ENCODE measurements at regions not wholly inside any gene's neighbourhood (a gene's known extent, or its start where the extent isn't known, plus 50 kb on each side); places are given as distances from the start of the nearest gene placed in this dataset.

GRCh38 chr18:22339913-22340312, 77.8 kb downstream of the CTAGE1 start:
- Histone ChIP-seq H3K9ac (ENCODE audit: low read depth, low read length) (no peak overlapping the region), H2AK5ac (ENCODE audit: low read depth, low read length) (no peak overlapping the region), H2BK120ac (ENCODE audit: low read depth, low read length) (no peak overlapping the region), H3K36me3 (ENCODE audit: control insufficient read depth, insufficient read depth, low read length) (no peaks in the 10 kb centered on the region), H4K91ac (ENCODE audit: insufficient read depth, low read depth, low read length) (no peak overlapping the region), H3K9me1 (ENCODE audit: insufficient read depth, low read length) (no peaks in the 10 kb centered on the region), H2AFZ (replicated peaks; ENCODE audit: low read length, poor library complexity) (no peak overlapping the region), H2BK5ac (ENCODE audit: low read depth, low read length, poor library complexity, severe bottlenecking) (no peak overlapping the region), H2BK20ac (ENCODE audit: low read depth, low read length) (no peak overlapping the region), H3K79me1 (ENCODE audit: low read depth in 1 of 2, low read length in 2 of 2) (no peaks in the 10 kb centered on the region), H3K4me3 (ENCODE audit: insufficient read depth, low read depth, low read length) (no peak overlapping the region), H3K9me3 (ENCODE audit: control insufficient read depth, insufficient read depth, low read length) (no peaks in the 10 kb centered on the region), H3K27me3 (ENCODE audit: control insufficient read depth, insufficient read depth, low read length) (peaks cover 12% of the 10 kb centered on the region), H4K20me1 (ENCODE audit: insufficient read depth, low read length) (no peaks in the 10 kb centered on the region), H3K56ac (ENCODE audit: extremely low read depth, insufficient read depth, low read length) (no peak overlapping the region), H2BK15ac (ENCODE audit: low read depth, low read length) (no peak overlapping the region), H3K4ac (ENCODE audit: low read depth, low read length) (no peak overlapping the region), H2AK9ac (replicated peaks; ENCODE audit: low read depth, low read length, poor library complexity) (no peak overlapping the region), H3K18ac (ENCODE audit: low read depth, low read length) (no peak overlapping the region), H3K14ac (replicated peaks; ENCODE audit: low read depth, low read length) (no peak overlapping the region), H3K4me1 (ENCODE audit: control insufficient read depth, insufficient read depth, low read length) (peaks cover 2% of the 10 kb centered on the region; the same call in 1 of the 2 replicates), H3K27ac (ENCODE audit: insufficient read depth, low read length) (no peak overlapping the region), H3K23ac (ENCODE audit: low read depth, low read length) (no peak overlapping the region), H3K4me2 (ENCODE audit: low read depth, low read length) (no peak overlapping the region), H4K8ac (ENCODE audit: low read depth in 2 of 2, low read length in 2 of 2) (no peak overlapping the region), H4K5ac (ENCODE audit: low read depth, low read length) (no peak overlapping the region)
- ChIA-PET POLR2A (ENCODE audit: unreplicated experiment) (no interaction called here), CTCF (no interaction called here)
- WGBS, 2 experiments (ENCODE audit: extremely low coverage in 2 of 2, insufficient read length in 1 of 2) = no CpG with 5 or more reads among the region's 4 CpGs
- BruUV-seq (replicated peaks) = no TSS peak
- TF ChIP-seq RFX5 (IDR thresholded peaks at IDR 0.05; ENCODE audit: low read depth, low read length) (no peak), FOS (IDR thresholded peaks at IDR 0.05; ENCODE audit: low read depth, low read length) (no peak), SMC3 (IDR thresholded peaks at IDR 0.05; ENCODE audit: low read depth, low read length) (no peak), RCOR1 (IDR thresholded peaks at IDR 0.05; ENCODE audit: insufficient replicate concordance, low read length) (no peak), MAZ (IDR thresholded peaks at IDR 0.05; ENCODE audit: borderline replicate concordance, low read depth, low read length) (no peak), RAD21 (IDR thresholded peaks at IDR 0.05; ENCODE audit: low read length) (no peak), ELK1 (IDR thresholded peaks at IDR 0.05; ENCODE audit: borderline replicate concordance, low read depth, low read length) (no peak), MXI1 (IDR thresholded peaks at IDR 0.05; ENCODE audit: borderline replicate concordance, low read depth, low read length) (no peak), USF2 (IDR thresholded peaks at IDR 0.05; ENCODE audit: low read depth, low read length) (no peak), CEBPB (IDR thresholded peaks at IDR 0.05; ENCODE audit: low read depth, low read length) (no peak), NFE2L2 (IDR thresholded peaks at IDR 0.05; ENCODE audit: low read depth, low read length) (no peak), MAFK (IDR thresholded peaks at IDR 0.05; ENCODE audit: low read depth, low read length) (no peak)
- DNase-seq (no peak), ATAC-seq (ENCODE audit: low read depth) (no peak)
- dilution Hi-C loops (cut with HindIII; ENCODE audit: low sequenced_read_pairs, unreplicated experiment) (no loop called here), intact Hi-C loops (cut with micrococcal nuclease) (no loop called here), in situ Hi-C loops (cut with MboI; ENCODE audit: low sequenced_read_pairs) (no loop called here)

All from IMR-90 (cell line).